ACHN (cell line): ENCODE measurements at regions not wholly inside any gene's neighbourhood (a gene's known extent, or its start where the extent isn't known, plus 50 kb on each side); places are given as distances from the start of the nearest gene placed in this dataset.

Experiments used
- DNase-seq: peaks from one replicate; pipeline ENCODE4 v3.0.0-alpha.2; 2015
- in situ Hi-C: cut with HindIII; loops from 2 replicates; pipeline ENCODE4 v1.10.0; 2017; ENCODE audit warnings: low sequenced_read_pairs, low pct_ligation_motif_present, low pct_unique_long_range_greater_than_20kb

DNA sequence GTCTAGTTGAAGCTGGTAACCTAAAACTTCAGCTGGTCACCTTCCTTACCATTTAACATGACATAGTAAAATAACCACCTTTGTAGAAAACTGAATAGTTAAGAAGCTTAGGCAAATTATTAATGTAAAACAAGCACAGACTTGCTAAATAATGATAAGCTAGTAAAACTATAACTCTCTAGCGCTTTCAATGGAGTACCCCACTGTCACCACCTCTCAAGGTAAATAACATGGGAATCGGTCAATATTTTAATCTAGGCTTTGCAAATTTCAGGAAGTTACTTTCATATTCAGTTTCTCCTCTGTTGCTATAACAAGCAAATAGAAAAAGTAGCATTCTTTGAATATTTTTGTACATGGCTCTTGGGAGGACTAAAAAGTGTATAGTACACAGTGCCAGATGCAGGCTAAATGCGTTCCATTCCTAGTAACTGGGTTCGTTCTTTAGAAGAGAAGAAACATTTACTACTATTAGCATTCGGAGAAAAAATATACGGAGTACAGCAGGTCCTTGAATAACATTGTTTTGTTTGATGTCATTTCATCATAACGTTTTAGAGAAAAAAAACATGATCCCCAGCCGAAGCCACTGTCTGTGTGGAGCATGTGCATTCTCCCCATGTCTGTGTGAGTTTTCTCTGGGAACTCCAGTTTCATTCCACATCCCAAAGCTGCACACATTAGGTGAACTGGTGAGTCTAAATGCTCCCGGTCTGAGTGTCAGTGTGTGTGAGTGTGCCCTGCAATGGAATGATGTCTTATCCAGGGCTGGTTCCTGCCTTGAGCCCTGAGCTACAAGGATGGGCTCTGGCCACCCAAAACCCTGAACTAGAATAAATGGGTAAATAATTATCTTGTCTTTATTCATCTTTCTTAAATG is 52.5 kb downstream of the EPRS1 start:
- DNase-seq = no peak
- in situ Hi-C loops = no loop called here

DNA sequence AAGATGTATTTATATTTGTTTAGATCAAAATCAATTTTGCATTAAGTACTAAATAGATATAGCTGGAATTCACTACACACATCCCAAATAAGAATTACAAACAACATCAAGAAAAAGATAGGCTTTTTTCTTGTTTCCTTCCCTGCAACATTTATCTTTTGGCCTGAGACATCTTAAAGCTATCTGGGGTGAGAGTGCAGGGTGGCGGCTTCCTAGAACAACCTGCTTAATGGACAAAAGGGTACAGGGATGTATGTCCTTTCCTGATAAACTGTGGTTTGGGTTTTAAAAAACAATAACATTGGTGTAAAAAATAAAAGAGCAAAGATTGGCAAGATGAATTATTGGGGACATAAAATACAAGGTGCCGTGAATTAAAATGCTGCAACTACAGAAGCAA is 54.4 kb downstream of the EPRS1 start:
- DNase-seq = no peak
- in situ Hi-C loops = no loop called here

DNA sequence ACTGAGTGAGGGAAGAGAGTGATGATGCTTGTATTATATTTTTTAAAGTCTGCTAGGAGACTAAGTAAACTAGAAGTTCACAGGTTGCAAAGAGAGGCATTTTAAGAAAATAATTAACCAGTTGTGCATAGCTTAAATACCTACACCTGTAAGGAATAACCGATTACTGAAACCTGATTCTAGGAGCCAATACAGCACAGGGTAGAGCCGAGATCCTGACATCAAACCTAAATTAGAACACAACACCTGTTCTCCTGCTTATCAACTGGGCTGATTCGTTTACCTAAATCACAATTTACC is 54.8 kb downstream of the EPRS1 start:
- DNase-seq = peak; percentile 21
- in situ Hi-C loops = no loop called here

DNA sequence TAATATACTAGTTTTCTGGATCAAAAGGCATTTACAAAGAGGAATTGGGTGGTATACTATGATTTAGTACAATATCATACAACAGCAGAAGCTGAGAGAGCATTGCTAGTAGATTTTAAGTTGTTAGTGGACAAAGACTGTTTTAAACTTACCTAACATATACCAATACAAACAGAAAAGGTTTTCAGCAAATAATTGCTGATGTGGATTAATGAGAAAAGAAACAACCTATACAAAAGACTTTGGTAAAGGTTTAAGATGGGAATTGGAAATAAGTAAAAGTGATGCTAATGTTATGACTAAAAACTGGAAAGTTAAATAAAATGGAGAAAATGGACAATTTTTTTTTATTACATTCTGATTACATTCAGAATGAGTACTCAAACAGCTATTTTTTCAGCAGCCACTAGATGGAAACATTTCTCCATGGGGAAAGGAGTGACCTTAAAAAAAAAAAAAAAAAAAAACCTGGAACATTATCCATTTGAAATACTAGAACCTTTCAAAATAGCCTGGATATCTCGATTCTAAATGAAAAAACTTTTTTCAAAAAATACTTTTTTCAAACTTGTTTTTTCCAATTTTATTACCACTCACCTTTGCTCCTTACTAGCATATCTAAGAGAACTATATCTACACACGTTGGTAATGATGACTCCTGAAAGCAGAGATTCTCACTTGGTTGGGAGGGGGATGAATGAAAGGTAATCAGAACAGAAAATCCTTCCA is 55.4 kb downstream of the EPRS1 start:
- in situ Hi-C loops = no loop called here
- peak; percentile 71 for DNase-seq

DNA sequence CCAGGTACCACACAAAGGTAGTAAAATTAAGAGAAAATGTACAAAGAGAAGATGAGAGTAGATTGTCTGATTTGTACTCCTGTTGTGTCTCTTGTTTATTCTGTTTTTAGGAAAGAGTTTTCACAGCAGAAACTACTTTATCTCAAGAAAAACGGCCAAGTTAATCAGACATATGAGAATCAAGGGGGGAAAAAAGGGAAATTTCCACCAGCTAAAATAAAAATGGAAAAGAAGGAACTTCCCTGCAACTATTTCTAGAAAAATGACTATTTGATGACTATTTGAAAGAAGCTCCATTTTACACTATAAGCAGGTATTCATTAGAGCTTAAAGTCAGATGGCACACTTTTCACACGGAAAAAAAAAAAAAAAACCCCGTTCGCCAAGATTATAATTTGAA is 56.5 kb downstream of the EPRS1 start:
- in situ Hi-C loops = no loop called here
- no peak for DNase-seq

DNA sequence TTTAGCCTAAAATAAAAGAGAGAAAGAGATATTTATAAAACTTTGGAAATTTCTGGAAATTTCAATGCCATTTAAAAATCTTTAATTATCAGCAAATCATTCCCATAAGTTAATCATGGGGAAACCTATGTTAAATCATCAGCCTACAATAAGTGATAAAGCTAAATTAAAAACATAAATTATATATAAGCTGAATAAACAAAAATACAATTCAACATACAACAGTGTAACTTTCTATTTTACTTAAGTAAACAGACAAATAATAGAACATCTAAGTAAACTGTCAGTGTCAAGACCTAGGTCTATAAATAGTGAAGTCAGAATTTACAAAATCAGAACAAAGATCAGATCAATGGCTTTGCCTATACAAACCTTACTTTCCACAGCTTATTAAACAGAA is 57.5 kb downstream of the EPRS1 start:
- no peak for DNase-seq
- in situ Hi-C loops = no loop called here

DNA sequence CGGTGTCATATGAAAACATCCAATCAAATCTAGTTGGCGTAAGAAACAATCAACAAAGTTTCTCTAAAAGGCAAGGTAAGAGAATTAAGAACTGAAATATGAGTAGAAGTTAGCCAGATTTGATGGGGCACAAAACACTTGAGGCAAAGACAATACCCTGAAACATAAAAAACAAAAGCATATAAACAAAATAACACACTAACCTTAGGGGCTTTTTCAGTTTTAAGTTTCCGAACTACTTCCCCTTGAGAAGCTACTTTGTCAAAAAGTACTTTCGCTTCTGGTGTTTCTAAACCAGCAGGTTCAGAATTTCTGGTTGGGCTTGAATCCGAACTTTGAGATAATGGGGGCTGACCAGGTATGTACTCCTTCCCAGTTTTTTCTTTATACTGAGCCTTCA is 57.9 kb downstream of the EPRS1 start:
- DNase-seq = no peak
- in situ Hi-C loops = no loop called here

DNA sequence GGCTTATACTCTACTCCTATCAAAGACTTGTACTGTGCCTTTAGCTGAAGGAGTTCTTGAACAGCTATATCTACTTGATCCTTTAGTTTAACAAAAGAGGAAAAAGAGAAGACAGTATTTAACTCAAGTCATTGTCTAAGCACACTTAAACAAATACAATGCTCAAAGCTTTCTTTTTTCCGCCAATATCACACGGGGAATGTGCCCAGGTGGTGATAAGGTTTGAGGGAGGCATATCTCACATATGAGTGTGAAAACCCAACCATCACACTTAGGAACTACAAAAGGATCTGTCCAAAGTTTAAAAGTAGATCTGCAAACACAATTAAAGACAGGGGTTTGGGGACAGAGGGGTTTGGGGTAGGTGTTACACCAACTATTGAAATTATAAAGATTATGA is 59.0 kb upstream of the SLC30A10 start:
- in situ Hi-C loops = no loop called here
- no peak for DNase-seq

DNA sequence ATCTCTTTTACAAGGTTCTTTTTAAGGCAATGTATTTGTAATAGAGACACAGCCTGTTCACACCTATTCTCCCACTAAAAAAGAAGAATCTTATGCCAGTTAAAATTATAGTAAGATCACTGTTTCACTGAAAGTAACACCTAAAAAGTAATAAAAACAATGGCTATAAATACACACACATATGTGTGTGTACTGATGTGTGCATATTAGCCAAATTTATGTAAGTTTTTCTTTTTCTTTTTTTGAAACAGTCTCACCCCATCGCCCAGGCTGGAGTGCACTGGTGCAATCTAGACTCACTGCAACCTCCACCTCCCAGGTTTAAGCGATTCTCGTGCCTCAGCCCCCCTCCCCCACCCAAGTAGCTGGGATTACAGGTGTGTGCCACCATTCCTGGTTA is 56.8 kb upstream of the SLC30A10 start:
- no peak for DNase-seq
- in situ Hi-C loops = no loop called here
